SK-N-MC (cell line): ENCODE measurements at regions not wholly inside any gene's neighbourhood (a gene's known extent, or its start where the extent isn't known, plus 50 kb on each side); places are given as distances from the start of the nearest gene placed in this dataset.

Experiments used
- EZH2 ChIP-seq: fragments of 200-600 bp; sonication (generic); IDR thresholded peaks from one replicate; pipeline ENCODE4 v1.6.1; 2017; ENCODE audit warnings: antibody characterized with exemption
- FOXP2 ChIP-seq: optimal IDR thresholded peaks from 2 replicates; pipeline ENCODE3; 2011; ENCODE audit warnings: mild to moderate bottlenecking, moderate library complexity; ENCODE audit not compliant: insufficient read depth; ENCODE audit errors: extremely low read length, control extremely low read depth
- POLR2AphosphoS5 ChIP-seq: IDR thresholded peaks from 2 replicates; pipeline ENCODE4 v1.6.1; 2012; ENCODE audit warnings: mild to moderate bottlenecking, low read depth, low read length, borderline replicate concordance

DNA sequence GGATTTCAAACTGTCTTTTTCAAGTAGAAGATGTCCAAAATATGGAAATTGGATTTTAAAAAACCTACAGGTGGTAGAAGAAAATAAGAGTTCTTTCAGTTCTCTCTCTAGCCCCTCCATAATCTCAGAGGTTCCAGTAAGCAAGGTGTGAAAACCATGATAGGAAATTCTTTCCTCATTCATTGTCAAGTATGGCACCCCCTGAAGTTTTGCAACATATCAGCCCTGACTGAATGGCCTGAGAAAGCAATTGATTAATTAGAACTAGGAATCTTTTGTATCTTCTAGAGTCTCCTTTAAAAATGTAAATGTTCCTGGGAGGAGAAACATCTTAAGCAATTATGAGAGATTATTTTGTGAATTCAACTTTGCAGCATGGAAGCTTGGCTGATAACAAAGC lies 198.7 kb upstream of the STXBP5 start:
- no peak for TF ChIP-seq POLR2AphosphoS5
- no peak for TF ChIP-seq EZH2
- no peak for TF ChIP-seq FOXP2
